Breast epithelium (tissue), 3 donors: ENCODE measurements at regions not wholly inside any gene's neighbourhood (a gene's known extent, or its start where the extent isn't known, plus 50 kb on each side); places are given as distances from the start of the nearest gene placed in this dataset.

Experiments
- CTCF ChIP-seq, 3 donors: fragments of 450-650 bp; IDR thresholded peaks; one replicate each; pipeline ENCODE4 v1.5.1; 2016 to 2017; ENCODE audit warnings: antibody characterized with exemption in 3 of 3, mild to moderate bottlenecking in 3 of 3, moderate library complexity in 3 of 3
- POLR2A ChIP-seq: fragments of 450-650 bp; IDR thresholded peaks from one replicate; pipeline ENCODE4 v1.6.1; 2016; ENCODE audit warnings: antibody characterized with exemption, mild to moderate bottlenecking, moderate library complexity
- POLR2AphosphoS5 ChIP-seq, 3 donors: sonication (generic); formaldehyde crosslinking; IDR thresholded peaks; one replicate each; pipeline ENCODE4 v1.6.1; 2017; ENCODE audit warnings: antibody characterized with exemption in 3 of 3

- TF ChIP-seq CTCF (IDR thresholded peaks at IDR 0.05) (no peak), POLR2A (no peak), POLR2AphosphoS5 (IDR thresholded peaks at IDR 0.05) (no peak)
Observed at GRCh38 chr2:780002-780401, 102.8 kb upstream of the TMEM18 start.
